ENCODE measurements at regions not wholly inside any gene's neighbourhood (a gene's known extent, or its start where the extent isn't known, plus 50 kb on each side); places are given as distances from the start of the nearest gene placed in this dataset.

- no peak for DNase-seq
These were observed 71.2 kb upstream of the IL6 start for GRCh38 chr7:22655781-22656180.

- no peak for DNase-seq
These were observed 72.2 kb upstream of the IL6 start for GRCh38 chr7:22654831-22655230.

GRCh38 chr7:22653951-22654350 lies 73.0 kb upstream of the IL6 start:
- DNase-seq: peak; percentile 65

- DNase-seq: peak; percentile 46
These were observed 75.3 kb upstream of the IL6 start for GRCh38 chr7:22651534-22652243.

- DNase-seq: peak; percentile 49
These were observed 76.0 kb upstream of the IL6 start for GRCh38 chr7:22651036-22651435.

GRCh38 chr7:22649686-22650085 lies 77.3 kb upstream of the IL6 start:
- DNase-seq: no peak

GRCh38 chr7:22647451-22648257 lies 79.3 kb upstream of the IL6 start:
- peak; percentile 77 for DNase-seq

- DNase-seq: peak; percentile 26
These were observed 81.4 kb upstream of the IL6 start for GRCh38 chr7:22645418-22646181.

GRCh38 chr7:22642454-22642853 lies 84.5 kb upstream of the IL6 start:
- no peak for DNase-seq

- DNase-seq: no peak
These were observed 86.7 kb upstream of the IL6 start for GRCh38 chr7:22640269-22640668.

GRCh38 chr7:22639396-22639795 lies 87.6 kb upstream of the IL6 start:
- no peak for DNase-seq

GRCh38 chr7:22635349-22635748 lies 91.7 kb upstream of the IL6 start:
- DNase-seq: no peak

GRCh38 chr7:22633954-22634474 lies 93.0 kb upstream of the IL6 start:
- DNase-seq: peak; percentile 80

- DNase-seq: no peak
These were observed 93.6 kb upstream of the IL6 start for GRCh38 chr7:22633286-22633953.

GRCh38 chr7:22632674-22633073 lies 94.3 kb upstream of the IL6 start:
- DNase-seq: no peak

GRCh38 chr7:22631730-22632129 lies 95.3 kb upstream of the IL6 start:
- DNase-seq: no peak

GRCh38 chr7:22630069-22630468 lies 96.9 kb upstream of the IL6 start:
- DNase-seq: no peak

GRCh38 chr7:22629056-22629455 lies 97.9 kb upstream of the IL6 start:
- no peak for DNase-seq

- peak; percentile 98 for DNase-seq
These were observed 98.9 kb upstream of the IL6 start for GRCh38 chr7:22628112-22628511.

GRCh38 chr7:22627136-22627535 lies 99.9 kb upstream of the IL6 start:
- DNase-seq: no peak

- DNase-seq: no peak
These were observed 101.7 kb upstream of the IL6 start for GRCh38 chr7:22625251-22625650.

GRCh38 chr7:22624781-22625180 lies 102.2 kb upstream of the IL6 start:
- no peak for DNase-seq
